Upper lobe of right lung (tissue), 1 donor: ENCODE measurements at regions not wholly inside any gene's neighbourhood (a gene's known extent, or its start where the extent isn't known, plus 50 kb on each side); places are given as distances from the start of the nearest gene placed in this dataset.

ENCODE experiments used
- ATAC-seq: fragments of 200-7000 bp; cut with Tn5 transposase; one replicate; pipeline ENCODE4 v1.9.1; 2020; ENCODE audit warnings: mild to moderate bottlenecking, moderate library complexity
- DNase-seq: peaks from one replicate; pipeline ENCODE4 v3.0.0-alpha.2; 2020
- H3K27ac ChIP-seq: fragments of 200-600 bp; one replicate; pipeline ENCODE4 v1.8.0; 2022
- H3K27me3 ChIP-seq: fragments of 200-600 bp; one replicate; pipeline ENCODE4 v1.8.0; 2022; ENCODE audit warnings: mild to moderate bottlenecking
- H3K36me3 ChIP-seq: fragments of 200-600 bp; one replicate; pipeline ENCODE4 v1.8.0; 2022
- H3K4me1 ChIP-seq: fragments of 200-600 bp; one replicate; pipeline ENCODE4 v1.8.0; 2022
- H3K4me3 ChIP-seq: fragments of 200-600 bp; one replicate; pipeline ENCODE4 v1.8.0; 2022; ENCODE audit warnings: mild to moderate bottlenecking
- H3K9me3 ChIP-seq: fragments of 200-600 bp; one replicate; pipeline ENCODE4 v1.8.0; 2022
- intact Hi-C: fragments of 100-400 bp; cut with DNase I; formaldehyde crosslinking; loops from one replicate; pipeline ENCODE4 v1.11.0; 2022
- TF ChIP-seq, protein P1 (sequence below): fragments of 200-600 bp; IDR thresholded peaks from one replicate; pipeline ENCODE4 v1.8.0; 2022; ENCODE audit warnings: antibody characterized with exemption
- donor health status: DM: no; HTN: yes; CAD: no; lungs with severe emphysema.

DNA sequence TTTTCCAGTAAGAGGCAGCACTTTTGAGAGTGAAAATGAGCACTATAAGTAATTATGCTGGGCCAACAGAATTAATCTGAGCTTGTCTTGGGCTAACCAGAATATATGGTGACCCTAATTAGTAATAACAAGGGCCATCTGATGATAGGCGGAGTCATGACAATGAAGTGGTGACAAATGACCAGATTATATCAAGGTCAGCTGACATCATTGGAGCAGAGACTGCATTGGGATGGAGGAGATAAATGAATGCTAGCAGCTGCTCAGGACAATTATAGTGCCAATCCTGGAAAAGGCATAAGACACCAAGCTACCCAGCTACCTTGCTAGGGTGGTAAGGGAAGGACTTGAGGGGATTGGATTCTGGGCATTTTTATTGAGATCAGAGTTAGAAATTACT, 1548.7 kb downstream of the RPA4 start:
- Histone ChIP-seq H3K4me1 (no peaks in the 10 kb centered on the region), H3K27ac (no peak overlapping the region), H3K36me3 (no peaks in the 10 kb centered on the region), H3K9me3 (no peaks in the 10 kb centered on the region), H3K27me3 (no peaks in the 10 kb centered on the region), H3K4me3 (no peak overlapping the region)
- TF ChIP-seq, protein P1, sequence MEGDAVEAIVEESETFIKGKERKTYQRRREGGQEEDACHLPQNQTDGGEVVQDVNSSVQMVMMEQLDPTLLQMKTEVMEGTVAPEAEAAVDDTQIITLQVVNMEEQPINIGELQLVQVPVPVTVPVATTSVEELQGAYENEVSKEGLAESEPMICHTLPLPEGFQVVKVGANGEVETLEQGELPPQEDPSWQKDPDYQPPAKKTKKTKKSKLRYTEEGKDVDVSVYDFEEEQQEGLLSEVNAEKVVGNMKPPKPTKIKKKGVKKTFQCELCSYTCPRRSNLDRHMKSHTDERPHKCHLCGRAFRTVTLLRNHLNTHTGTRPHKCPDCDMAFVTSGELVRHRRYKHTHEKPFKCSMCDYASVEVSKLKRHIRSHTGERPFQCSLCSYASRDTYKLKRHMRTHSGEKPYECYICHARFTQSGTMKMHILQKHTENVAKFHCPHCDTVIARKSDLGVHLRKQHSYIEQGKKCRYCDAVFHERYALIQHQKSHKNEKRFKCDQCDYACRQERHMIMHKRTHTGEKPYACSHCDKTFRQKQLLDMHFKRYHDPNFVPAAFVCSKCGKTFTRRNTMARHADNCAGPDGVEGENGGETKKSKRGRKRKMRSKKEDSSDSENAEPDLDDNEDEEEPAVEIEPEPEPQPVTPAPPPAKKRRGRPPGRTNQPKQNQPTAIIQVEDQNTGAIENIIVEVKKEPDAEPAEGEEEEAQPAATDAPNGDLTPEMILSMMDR, result no peak
- DNase-seq, result no peak
- no peak for ATAC-seq
- intact Hi-C loops, result no loop called here

DNA sequence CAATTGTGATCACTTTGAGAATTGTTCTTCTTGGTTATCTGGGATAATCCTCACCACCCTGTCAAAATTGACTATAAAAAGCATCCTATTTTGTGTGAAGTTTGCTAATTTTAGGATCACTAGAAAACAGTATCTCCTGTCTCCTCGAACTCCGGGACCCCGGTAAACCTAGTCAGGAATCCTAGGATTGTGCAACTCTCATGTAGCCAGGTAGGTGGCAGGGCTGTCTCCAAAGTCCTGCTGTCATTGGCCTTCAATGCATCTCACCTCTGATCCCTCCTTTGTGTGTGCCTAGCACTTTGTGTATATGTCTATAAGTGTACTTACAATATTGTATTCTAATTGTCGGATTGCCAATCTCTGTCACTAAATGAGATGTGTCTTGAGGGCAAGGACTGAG, 1564.8 kb downstream of the RPA4 start:
- no peak overlapping the region for H3K4me3 ChIP-seq
- no peaks in the 10 kb centered on the region for H3K27me3 ChIP-seq
- no peaks in the 10 kb centered on the region for H3K36me3 ChIP-seq
- DNase-seq (no peak), ATAC-seq (no peak)
- TF ChIP-seq, protein P1, result no peak
- no peaks in the 10 kb centered on the region for H3K4me1 ChIP-seq
- intact Hi-C loops, result no loop called here
- no peak overlapping the region for H3K27ac ChIP-seq
- H3K9me3 ChIP-seq, result no peaks in the 10 kb centered on the region

DNA sequence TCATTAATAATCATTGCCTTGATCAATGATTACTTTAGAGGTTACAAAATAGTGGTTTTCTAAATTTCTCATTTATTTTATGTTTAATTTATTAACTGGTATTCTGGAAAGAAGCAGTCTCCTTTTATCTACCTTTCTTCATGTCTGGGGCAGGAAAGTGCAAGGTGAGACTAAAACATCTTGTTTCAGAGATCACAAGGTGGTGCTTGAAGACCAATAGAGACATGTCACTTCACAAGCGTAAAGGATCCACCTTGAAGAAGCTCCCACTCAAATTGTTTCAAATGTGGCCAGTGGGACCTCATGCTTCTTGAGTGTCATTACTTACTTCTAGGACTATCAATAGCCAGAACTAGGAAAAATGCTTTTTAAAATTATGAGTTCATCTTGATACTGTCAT, 1568.7 kb downstream of the RPA4 start:
- H3K4me3 ChIP-seq, result no peak overlapping the region
- intact Hi-C loops, result no loop called here
- no peak overlapping the region for H3K27ac ChIP-seq
- H3K36me3 ChIP-seq, result no peaks in the 10 kb centered on the region
- ATAC-seq (no peak), DNase-seq (no peak)
- TF ChIP-seq, protein P1, result no peak
- H3K27me3 ChIP-seq, result no peaks in the 10 kb centered on the region
- H3K4me1 ChIP-seq, result no peaks in the 10 kb centered on the region
- no peaks in the 10 kb centered on the region for H3K9me3 ChIP-seq

DNA sequence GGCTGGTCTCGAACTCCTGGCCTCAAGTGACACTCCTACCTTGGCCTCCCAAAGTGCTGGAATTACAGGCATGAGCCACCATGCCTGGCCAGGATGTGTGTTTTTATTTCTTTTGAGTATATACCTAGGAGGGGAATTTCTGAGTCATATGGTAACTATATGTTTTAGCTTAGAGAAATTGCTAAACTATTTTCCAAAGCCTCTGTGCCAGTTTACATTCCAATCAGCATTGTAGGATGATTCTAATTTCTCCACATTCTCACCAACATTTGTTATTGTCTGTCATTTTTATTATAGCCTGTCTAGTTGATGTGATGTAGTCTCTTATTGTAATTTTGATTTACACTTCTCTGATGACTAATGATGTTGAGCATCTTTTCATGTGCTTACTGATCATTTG, 1576.0 kb downstream of the RPA4 start:
- no peaks in the 10 kb centered on the region for H3K4me1 ChIP-seq
- no peaks in the 10 kb centered on the region for H3K27me3 ChIP-seq
- intact Hi-C loops, result no loop called here
- H3K9me3 ChIP-seq, result no peaks in the 10 kb centered on the region
- ATAC-seq, result no peak
- no peak overlapping the region for H3K27ac ChIP-seq
- no peak for DNase-seq
- no peak overlapping the region for H3K4me3 ChIP-seq
- no peaks in the 10 kb centered on the region for H3K36me3 ChIP-seq
- TF ChIP-seq, protein P1, result no peak

DNA sequence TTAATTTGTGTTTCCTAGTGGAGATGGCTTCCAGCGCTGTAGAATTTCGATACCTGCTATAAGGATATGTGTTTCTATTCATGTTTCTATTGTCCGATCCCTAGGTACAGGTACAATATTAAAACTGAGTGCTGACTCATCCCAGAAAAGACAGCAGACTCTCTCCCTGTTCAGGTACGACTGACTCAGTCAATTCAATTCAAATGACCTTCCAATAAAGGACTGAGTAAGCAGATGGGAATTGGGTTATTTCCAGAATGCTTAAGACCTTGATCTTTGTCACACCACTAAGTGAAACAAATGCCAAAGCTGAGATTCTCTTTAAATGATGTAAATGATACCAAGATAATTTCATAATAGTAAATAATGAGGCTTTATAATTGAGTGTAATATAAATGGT, 1596.9 kb downstream of the RPA4 start:
- no peaks in the 10 kb centered on the region for H3K36me3 ChIP-seq
- H3K4me3 ChIP-seq, result no peak overlapping the region
- H3K9me3 ChIP-seq, result no peaks in the 10 kb centered on the region
- no peaks in the 10 kb centered on the region for H3K4me1 ChIP-seq
- TF ChIP-seq, protein P1, result no peak
- DNase-seq (no peak), ATAC-seq (no peak)
- H3K27ac ChIP-seq, result no peak overlapping the region
- intact Hi-C loops, result no loop called here
- H3K27me3 ChIP-seq, result no peaks in the 10 kb centered on the region

DNA sequence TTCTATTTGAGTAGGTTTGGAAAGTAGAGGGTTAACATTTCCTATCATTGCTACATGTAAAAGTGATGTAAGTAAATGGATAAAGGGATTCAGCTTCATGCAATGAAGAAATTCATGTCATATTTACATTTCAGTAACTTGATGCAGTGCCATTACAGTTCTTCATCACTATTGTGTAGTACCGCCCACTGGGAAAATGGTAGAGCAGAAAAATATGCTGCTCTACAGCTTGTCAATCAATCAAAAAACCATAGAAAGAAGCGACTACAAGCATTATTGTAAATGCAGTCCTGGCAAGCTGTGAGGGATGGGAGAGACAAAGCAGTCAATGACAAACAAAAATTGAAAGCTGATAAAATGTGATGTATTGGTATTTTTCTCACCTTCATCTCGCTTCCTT, 1597.9 kb downstream of the RPA4 start:
- H3K27me3 ChIP-seq, result no peaks in the 10 kb centered on the region
- TF ChIP-seq, protein P1, result no peak
- no peaks in the 10 kb centered on the region for H3K4me1 ChIP-seq
- DNase-seq (no peak), ATAC-seq (no peak)
- H3K27ac ChIP-seq, result no peak overlapping the region
- intact Hi-C loops, result no loop called here
- no peaks in the 10 kb centered on the region for H3K36me3 ChIP-seq
- no peak overlapping the region for H3K4me3 ChIP-seq
- H3K9me3 ChIP-seq, result no peaks in the 10 kb centered on the region
